HG02678 (cell line): ENCODE measurements at regions not wholly inside any gene's neighbourhood (a gene's known extent, or its start where the extent isn't known, plus 50 kb on each side); places are given as distances from the start of the nearest gene placed in this dataset.
"Not testable (repeated sequence)": the region's sequence is repeated elsewhere in the genome, so short reads cannot be mapped to it uniquely, and the experiment has no call there.

Experiments used
- ATAC-seq: cut with Tn5 transposase; IDR thresholded peaks from one replicate; pipeline ENCODE4 v1.9.1; 2021; ENCODE audit warnings: mild to moderate bottlenecking, moderate library complexity; ENCODE audit not compliant: unreplicated experiment

GRCh38 chr2:207216457-207216856 is 50.7 kb upstream of the KLF7 start:
- ATAC-seq, result no peak

DNA sequence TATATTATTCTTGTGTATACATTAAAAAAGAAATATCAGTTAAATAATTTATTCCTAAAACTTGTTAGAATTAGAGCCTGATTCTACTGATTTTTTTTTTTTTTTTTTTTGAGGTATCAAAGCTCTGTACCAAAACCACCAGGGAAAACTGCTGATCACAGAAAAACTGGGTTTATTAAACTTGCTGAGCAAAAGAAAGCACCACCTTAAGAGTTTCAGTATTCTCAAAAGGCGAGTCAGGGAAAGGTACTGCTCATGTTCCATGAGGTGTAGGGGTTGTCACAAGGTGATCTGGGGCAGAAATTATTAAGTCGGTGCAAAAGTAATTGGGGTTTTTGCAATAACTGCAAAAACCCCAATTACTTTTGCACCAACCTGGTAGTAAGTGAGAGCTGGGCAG is 51.7 kb upstream of the KLF7 start:
- no peak for ATAC-seq

GRCh38 chr2:207219081-207219630 is 53.4 kb upstream of the KLF7 start:
- no peak for ATAC-seq

DNA sequence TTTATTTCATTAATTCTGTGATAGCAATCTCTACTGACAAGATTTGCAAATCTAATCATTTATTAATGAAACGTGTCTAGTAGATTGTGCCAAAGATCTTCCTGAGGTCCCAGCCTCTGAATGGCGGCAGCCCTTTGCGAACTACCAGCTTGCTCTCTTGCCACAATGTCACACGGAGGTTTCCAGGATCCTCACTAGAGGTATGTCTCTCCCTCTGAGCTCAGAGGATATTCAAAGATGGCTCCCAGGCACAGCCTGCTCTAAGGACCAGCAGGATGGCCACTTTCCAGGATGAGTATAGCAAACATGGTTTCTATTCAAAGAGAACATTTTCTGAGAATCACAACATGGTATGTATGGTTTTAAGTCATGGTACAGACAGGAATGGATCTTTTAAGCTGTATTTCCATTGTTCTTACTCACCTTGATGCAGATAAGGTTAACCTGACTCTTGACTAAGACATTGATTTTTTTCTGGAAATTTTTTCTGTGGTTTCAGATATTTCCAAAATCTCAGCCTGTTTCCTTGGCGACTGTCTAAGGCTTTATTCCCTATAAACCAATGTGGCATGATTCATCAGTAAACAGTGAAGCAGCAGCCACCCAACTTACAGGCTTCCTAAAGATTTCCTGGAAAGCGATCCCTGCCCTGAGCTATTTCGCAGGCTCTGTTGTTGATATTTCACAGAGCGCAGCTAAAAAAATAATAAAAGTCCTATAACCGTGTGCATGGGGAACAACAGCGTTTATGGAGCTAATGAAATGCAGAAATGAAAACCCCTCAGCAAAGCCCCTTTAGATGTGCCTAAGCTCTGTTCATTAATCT is 54.1 kb upstream of the KLF7 start:
- no peak for ATAC-seq

DNA sequence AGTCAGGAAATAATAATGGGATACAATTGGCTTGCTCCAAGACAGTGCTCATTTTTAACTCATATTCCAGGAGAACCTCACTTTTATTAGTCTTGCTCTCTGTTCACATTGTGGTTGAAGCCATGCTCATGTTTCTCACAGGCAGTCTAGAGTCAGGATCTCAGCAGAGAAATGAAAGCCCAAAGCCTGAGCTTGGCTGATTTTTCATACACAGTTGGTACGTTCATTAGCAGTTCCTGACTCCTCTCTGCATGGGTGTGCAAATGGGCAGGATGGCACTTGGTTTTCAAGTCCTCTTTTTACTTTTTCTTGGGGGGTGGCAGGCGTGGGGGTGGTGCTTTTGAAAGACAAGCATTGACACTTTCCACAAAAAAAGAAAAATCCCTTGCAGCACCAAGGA is 56.0 kb upstream of the KLF7 start:
- no peak for ATAC-seq

DNA sequence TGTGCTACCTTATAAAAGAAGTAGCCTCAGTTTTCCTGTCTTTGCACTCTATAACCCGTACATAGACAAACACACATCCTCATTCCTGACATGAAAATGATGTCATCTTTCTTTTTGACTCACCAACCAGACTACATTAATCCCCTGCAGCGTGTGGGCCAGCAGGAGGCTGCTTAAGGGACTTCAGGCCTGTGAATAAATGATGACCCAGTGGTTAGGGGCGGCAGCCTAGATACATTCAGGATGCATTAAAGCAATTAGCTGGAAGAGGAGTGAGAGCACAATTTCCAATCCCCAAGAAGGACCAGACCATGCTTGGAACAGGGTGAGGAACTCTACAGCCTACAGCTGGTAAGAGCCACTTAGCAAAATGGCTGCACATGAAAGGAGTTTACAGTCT is 57.3 kb upstream of the KLF7 start:
- ATAC-seq, result peak; percentile 71

GRCh38 chr2:207224381-207224780 is 58.6 kb upstream of the KLF7 start:
- no peak for ATAC-seq

DNA sequence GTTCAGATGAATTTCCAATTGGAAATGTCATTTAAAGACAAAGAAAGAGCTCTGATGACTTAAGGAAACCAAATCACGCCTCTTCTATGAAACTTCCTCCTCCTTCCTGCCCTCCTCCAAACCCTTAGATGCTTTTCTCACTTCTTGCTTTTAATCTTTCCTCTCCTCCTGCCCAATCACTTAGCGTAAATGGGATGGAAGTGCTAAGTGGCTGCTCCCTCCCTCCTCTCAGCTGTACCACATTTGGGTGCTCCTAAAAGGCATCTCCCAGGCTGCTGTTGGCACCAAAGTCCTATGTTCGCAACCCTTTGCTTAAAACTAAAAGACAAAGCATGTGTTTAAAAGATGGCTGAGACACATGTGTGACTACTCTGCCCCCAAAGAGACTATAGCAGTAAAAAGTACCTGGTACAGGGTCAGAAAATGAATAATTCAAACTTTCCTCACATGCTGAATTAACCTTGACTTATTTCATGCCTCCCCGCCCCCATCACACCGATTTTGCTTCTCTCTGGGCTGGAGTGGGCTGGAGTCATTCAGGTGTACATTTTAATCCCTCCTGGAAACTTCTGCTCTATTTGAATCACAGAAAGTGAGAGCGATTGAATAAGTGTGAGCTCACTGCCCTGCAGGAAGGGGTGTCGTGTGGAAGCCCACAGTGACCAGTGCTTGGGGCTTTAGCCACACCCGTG is 59.2 kb upstream of the KLF7 start:
- ATAC-seq, result no peak

GRCh38 chr2:207225773-207226172 is 60.0 kb upstream of the KLF7 start:
- peak; percentile 51 for ATAC-seq

GRCh38 chr2:207226243-207226642 is 60.5 kb upstream of the KLF7 start:
- no peak for ATAC-seq

DNA sequence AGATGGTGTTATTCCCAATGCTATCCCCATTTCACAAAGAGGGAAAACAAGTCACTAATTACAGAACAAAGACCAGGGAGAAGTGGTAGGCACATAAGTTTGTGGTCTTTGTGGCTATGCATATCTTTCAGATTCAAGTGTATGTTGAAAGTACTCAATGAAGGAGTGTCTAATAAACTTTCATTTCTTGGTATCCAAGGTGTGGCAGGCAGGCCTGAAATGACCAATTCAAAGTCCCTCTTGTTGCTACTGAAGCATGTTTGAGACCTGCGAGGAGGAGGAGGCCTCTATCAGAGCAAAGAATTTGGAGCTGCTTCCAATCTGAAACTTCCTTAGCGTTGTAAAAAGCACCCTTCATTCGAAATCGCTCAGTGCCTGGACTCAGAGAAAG is 60.9 kb upstream of the KLF7 start:
- no peak for ATAC-seq

- no peak for ATAC-seq
These were observed 61.5 kb upstream of the KLF7 start for GRCh38 chr2:207227062-207227748.

DNA sequence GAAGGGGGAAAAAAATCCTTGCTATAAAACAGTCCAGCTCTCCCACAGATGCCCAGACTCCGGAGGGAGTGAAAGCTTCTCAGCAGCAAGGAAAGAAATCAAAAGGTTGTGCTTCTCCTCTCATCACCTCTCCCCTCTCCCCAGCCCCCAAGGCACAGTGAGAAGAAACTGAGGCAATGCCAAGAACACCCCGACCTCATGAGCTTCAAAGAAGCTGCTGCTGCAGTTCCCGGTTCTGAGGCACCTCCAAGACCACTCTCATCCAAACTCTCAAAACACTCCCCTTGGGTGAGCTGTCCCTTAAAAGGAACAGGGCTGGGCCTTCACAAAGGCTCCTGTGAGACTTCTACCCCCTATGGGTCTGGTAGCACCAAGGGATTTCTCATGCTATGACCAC is 62.0 kb upstream of the KLF7 start:
- ATAC-seq, result no peak

- no peak for ATAC-seq
These were observed 62.7 kb upstream of the KLF7 start for GRCh38 chr2:207228402-207228801.

DNA sequence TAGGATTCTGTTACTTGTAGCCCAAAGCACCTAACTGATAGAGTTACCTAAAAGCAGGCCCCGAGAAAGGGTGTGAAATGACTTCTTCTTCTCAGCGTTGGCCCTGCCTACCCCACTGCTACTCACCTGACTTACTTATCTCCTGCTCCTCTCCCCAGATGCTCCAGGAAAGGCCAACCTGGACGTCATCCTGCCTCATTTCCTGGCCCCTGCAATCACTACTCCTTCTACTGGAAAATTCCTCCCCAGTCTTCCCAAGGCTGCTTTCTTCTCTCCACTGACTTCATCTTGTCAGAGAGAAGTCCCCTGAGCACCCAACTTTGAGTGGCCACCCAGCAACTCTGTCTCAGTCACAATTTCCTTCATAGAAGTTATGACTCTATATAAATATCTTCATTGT is 63.4 kb upstream of the KLF7 start:
- ATAC-seq, result no peak

DNA sequence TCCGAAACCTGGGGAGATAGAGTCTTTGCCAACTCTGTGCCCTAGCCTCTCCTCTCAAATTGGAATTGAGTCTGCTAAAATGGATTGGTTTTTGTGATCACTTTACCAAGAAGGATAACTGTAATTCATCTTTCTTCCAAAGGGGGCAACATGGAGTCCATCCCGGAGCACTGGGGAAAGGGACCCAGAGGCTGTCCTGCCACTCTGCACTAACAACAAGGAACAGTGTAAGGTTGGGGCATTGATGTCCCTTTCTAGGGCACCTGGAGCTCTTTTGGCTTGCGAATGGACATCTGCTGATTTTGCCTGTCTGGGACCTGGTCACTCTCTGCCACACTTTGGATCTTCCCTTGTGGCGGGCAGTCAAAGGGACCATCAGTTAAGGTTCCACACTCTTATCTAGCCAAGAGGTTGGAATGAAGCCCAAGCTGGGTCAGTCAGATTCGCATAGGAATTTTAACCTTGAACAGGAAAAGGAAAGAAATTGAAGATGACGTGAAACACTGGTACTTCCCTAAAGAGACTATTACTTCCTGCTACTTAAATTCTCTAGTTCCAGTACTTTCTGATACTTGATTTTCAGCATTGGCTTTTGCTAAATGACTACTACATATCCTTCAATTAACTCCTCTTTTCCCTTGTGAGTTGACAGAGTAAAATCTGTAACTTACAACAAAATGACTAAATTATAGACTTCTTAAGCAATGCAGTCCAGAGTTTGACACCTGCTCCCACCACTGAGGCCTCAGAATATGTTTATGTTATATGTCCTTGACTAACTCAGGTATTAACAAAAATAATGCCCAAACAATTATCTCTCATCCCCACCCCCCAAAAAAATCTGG is 64.7 kb upstream of the KLF7 start:
- no peak for ATAC-seq

DNA sequence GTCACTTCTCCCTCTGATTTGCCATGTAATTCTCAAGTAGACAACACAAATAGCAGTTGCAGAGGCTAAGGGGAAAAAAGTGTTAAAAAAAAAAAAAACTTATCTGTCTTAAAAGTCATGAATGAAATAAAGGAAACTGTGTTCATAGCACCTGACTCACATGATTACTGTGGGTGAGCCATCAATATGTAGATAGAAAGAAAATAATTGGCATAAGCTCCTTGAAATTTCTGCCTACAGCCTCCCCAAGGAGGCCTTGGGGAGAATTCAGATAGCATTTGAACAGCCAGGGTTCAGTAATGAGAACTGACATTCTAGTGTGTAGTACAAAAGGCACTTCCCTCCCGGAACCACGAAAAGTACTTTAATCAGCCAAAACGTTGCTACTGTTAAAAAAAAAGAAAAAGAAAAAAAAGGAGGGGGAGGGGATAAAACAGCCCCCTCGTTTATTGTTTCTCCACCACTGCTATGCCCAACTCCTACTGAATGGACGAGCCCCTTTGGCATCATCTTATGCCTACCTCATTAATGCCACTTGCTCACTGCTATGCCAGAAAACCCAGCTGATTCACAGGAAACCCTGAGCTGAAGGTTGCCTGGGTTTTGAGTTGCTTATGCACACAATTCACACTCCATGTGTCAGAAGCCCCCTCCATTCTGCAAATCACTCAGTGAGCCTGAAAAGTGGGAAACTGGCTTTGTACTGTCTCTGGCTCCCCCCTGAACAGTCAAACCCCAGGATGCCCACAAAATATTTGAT is 65.5 kb upstream of the KLF7 start:
- ATAC-seq, result no peak

DNA sequence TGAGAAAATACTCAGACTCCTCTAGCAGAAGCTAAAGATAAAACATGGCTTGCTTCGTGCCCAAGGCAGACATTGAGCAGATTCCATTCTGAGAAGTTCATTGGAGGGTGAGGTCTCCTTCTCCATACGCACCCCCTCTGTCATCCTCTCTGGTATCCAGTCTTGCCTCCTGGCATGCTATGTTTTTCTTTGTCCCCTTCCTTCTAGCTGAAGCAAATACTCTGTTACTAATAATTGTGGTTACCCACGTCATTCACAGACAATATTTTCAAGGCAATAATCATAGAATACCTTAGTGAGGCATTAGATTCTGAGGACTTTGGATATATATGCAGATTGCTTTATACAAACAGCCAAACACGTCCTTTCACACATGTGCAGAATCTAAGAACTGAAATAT is 66.2 kb upstream of the KLF7 start:
- ATAC-seq, result no peak

GRCh38 chr2:207233141-207233540 is 67.4 kb upstream of the KLF7 start:
- not testable (repeated sequence) for ATAC-seq

GRCh38 chr2:207233731-207234130 is 68.0 kb upstream of the KLF7 start:
- no peak for ATAC-seq
